GM21825 (cell line): ENCODE measurements at regions not wholly inside any gene's neighbourhood (a gene's known extent, or its start where the extent isn't known, plus 50 kb on each side); places are given as distances from the start of the nearest gene placed in this dataset.

Experiments
- ATAC-seq: cut with Tn5 transposase; IDR thresholded peaks from one replicate; pipeline ENCODE4 v1.9.1; 2021; ENCODE audit warnings: mild to moderate bottlenecking, moderate library complexity; ENCODE audit not compliant: unreplicated experiment

- ATAC-seq = no peak
Measured at GRCh38 chr18:67047334-67047733, 443.4 kb upstream of the CDH19 start.

GRCh38 chr18:67043276-67043675, 439.4 kb upstream of the CDH19 start:
- ATAC-seq = no peak

GRCh38 chr18:67041334-67041733, 437.4 kb upstream of the CDH19 start:
- ATAC-seq = no peak

- ATAC-seq = no peak
Measured at GRCh38 chr18:67035026-67035425, 431.1 kb upstream of the CDH19 start.

- no peak for ATAC-seq
Measured at GRCh38 chr18:67023059-67023458, 419.2 kb upstream of the CDH19 start.

GRCh38 chr18:67010919-67011318, 407.0 kb upstream of the CDH19 start:
- ATAC-seq = no peak

GRCh38 chr18:67007999-67008398, 404.1 kb upstream of the CDH19 start:
- ATAC-seq = no peak

GRCh38 chr18:67007085-67007484, 403.2 kb upstream of the CDH19 start:
- no peak for ATAC-seq

GRCh38 chr18:67001052-67001451, 397.2 kb upstream of the CDH19 start:
- no peak for ATAC-seq

GRCh38 chr18:66999003-66999402, 395.1 kb upstream of the CDH19 start:
- no peak for ATAC-seq

- ATAC-seq = no peak
Measured at GRCh38 chr18:66995270-66995669, 391.4 kb upstream of the CDH19 start.

GRCh38 chr18:66994790-66995189, 390.9 kb upstream of the CDH19 start:
- no peak for ATAC-seq

- no peak for ATAC-seq
Measured at GRCh38 chr18:66993492-66993891, 389.6 kb upstream of the CDH19 start.

GRCh38 chr18:66990909-66991308, 387.0 kb upstream of the CDH19 start:
- no peak for ATAC-seq

GRCh38 chr18:66979009-66979408, 375.1 kb upstream of the CDH19 start:
- no peak for ATAC-seq

- ATAC-seq = no peak
Measured at GRCh38 chr18:66972681-66973080, 368.8 kb upstream of the CDH19 start.

- no peak for ATAC-seq
Measured at GRCh38 chr18:66971960-66972359, 368.1 kb upstream of the CDH19 start.

GRCh38 chr18:66966171-66966570, 362.3 kb upstream of the CDH19 start:
- no peak for ATAC-seq

- no peak for ATAC-seq
Measured at GRCh38 chr18:66958309-66958708, 354.4 kb upstream of the CDH19 start.

GRCh38 chr18:66951750-66952149, 347.9 kb upstream of the CDH19 start:
- no peak for ATAC-seq

- no peak for ATAC-seq
Measured at GRCh38 chr18:66949419-66949818, 345.5 kb upstream of the CDH19 start.

GRCh38 chr18:66937546-66937945, 333.7 kb upstream of the CDH19 start:
- no peak for ATAC-seq

- no peak for ATAC-seq
Measured at GRCh38 chr18:66931010-66931409, 327.1 kb upstream of the CDH19 start.

GRCh38 chr18:66916834-66917233, 312.9 kb upstream of the CDH19 start:
- ATAC-seq = no peak
